IPS-15b (cell line): ENCODE measurements at regions not wholly inside any gene's neighbourhood (a gene's known extent, or its start where the extent isn't known, plus 50 kb on each side); places are given as distances from the start of the nearest gene placed in this dataset.
"Not testable (repeated sequence)": the region's sequence is repeated elsewhere in the genome, so short reads cannot be mapped to it uniquely, and the experiment has no call there.

Experiments
- H3K27me3 ChIP-seq: one replicate; pipeline ENCODE4 v1.6.1; 2013; ENCODE audit warnings: low read length; ENCODE audit not compliant: control insufficient read depth, insufficient read depth
- H3K36me3 ChIP-seq: one replicate; pipeline ENCODE4 v1.6.1; 2013; ENCODE audit warnings: low read length; ENCODE audit not compliant: control insufficient read depth, insufficient read depth
- H3K4me1 ChIP-seq: one replicate; pipeline ENCODE4 v1.6.1; 2013; ENCODE audit warnings: mild to moderate bottlenecking, low read length; ENCODE audit not compliant: control insufficient read depth, insufficient read depth
- H3K4me3 ChIP-seq: one replicate; pipeline ENCODE4 v1.5.1; 2013; ENCODE audit warnings: low read depth, low read length
- H3K9ac ChIP-seq: one replicate; pipeline ENCODE4 v1.6.1; 2013; ENCODE audit warnings: low read depth, mild to moderate bottlenecking, low read length
- H3K9me3 ChIP-seq: one replicate; pipeline ENCODE4 v1.6.1; 2013; ENCODE audit warnings: mild to moderate bottlenecking, low read length; ENCODE audit not compliant: control insufficient read depth, insufficient read depth

DNA sequence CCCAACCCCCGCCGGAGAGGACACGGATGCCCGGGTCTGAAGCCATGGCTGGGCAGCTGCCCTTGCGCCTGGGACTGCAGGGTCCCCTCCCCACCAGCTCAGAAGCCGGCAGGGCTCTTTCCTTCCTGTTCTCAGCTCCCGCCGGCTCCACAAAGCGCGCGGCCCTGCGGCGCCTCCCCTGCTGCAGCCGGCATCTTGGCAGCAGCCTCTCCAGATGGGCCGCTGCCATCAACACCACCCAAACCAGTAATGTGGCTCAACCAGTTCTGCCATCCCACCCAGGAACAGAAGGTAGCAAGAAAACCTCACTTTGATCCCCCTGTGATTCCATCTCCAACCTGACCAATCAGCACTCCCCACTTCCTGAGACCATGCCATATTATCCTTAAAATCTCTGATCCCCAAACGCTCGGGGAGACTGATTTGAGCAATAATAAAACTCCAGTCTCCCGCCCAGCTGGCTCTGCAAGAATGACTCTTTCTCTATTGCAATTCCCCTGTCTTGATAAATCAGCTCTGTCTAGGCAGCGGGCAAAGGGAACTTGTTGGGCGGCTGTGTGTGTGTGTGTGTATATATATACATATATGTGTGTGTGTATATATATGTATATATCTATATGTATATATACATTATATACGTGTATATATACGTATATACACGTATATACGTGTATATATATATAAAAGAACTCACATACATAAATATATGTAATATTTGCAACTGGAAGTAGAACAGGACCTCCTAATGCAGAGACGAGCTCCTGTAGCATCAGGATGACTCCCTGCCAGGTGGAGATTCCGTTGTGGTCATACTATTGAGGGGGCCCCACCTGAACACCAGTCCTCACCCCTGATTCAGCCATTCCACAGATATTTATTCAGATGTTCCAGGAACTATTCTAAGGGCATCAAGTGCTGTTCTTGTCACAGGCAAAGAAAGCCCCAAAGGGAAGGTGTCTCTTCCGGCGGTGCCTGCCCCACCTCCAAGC is 1674.9 kb downstream of the SPATA31A7 start:
- Histone ChIP-seq H3K27me3 (peaks cover 91% of the 10 kb centered on the region), H3K4me3 (peak overlapping the region; percentile 37)
- not testable (repeated sequence) for H3K36me3 ChIP-seq, H3K9me3 ChIP-seq, H3K4me1 ChIP-seq, H3K9ac ChIP-seq

DNA sequence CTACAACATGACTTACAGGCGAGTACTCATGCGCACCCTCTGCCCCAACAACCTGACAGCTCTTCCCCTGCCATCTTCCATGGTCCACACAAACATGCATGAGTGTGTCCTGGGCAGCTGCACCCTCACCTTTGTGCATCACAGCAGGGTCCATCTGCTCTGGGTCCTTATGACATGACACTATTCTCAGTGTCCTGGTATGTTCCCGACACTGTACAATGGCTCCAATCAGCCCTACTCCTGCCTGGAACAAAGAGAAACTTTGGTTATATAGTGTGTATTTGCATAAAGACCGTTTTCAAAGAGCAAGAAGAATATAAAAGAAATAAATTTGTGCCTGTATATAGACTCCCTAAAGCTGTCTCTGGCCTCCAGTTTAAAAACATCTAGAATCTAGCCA is 1679.2 kb downstream of the SPATA31A7 start:
- not testable (repeated sequence) for H3K4me3 ChIP-seq, H3K9ac ChIP-seq, H3K36me3 ChIP-seq, H3K4me1 ChIP-seq, H3K9me3 ChIP-seq
- H3K27me3 ChIP-seq = peaks cover 88% of the 10 kb centered on the region

DNA sequence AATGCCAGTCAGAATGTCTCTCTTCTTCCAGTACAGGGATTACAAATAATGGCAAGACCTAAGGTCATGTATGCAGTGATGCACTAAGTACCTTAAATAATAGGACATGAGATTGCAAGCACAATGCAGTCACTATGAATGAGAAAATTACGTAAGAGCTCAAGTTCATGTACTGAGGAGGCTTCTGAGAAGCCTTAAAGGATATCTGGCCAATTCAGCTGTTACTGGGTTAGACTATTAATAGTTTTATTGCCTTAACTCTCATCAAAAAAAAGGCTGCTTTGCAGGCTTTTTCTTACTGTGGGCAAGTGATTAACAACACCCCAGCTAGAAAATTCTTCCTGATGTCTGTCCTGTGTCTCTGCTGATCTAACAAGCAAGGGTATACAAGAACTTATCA is 1681.9 kb downstream of the SPATA31A7 start:
- H3K27me3 ChIP-seq = peaks cover 86% of the 10 kb centered on the region
- H3K9me3 ChIP-seq = not testable (repeated sequence)

DNA sequence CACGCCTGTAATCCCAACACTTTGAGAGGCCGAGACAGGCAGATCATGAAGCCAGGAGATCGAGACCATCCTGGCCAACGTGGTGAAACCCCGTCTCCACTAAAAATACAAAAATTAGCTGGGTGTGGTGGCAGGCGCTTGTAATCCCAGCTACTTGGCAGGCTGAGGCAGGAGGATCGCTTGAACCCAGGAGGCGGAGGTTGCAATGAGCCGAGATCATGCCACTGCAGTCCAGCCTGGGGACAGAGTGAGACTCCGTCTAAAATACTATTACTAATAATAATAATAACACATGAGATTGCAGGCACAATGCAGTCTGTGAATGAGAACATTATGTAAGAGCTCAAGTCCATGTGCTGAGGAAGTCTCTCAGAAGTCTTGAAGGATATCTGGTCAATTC is 1684.4 kb downstream of the SPATA31A7 start:
- not testable (repeated sequence) for H3K9ac ChIP-seq, H3K36me3 ChIP-seq, H3K4me1 ChIP-seq, H3K4me3 ChIP-seq, H3K9me3 ChIP-seq
- H3K27me3 ChIP-seq = peaks cover 79% of the 10 kb centered on the region

More for the DNA sequence above, 1681.9 kb downstream of the SPATA31A7 start:
- not testable (repeated sequence) for H3K9ac ChIP-seq, H3K4me3 ChIP-seq, H3K36me3 ChIP-seq, H3K4me1 ChIP-seq

DNA sequence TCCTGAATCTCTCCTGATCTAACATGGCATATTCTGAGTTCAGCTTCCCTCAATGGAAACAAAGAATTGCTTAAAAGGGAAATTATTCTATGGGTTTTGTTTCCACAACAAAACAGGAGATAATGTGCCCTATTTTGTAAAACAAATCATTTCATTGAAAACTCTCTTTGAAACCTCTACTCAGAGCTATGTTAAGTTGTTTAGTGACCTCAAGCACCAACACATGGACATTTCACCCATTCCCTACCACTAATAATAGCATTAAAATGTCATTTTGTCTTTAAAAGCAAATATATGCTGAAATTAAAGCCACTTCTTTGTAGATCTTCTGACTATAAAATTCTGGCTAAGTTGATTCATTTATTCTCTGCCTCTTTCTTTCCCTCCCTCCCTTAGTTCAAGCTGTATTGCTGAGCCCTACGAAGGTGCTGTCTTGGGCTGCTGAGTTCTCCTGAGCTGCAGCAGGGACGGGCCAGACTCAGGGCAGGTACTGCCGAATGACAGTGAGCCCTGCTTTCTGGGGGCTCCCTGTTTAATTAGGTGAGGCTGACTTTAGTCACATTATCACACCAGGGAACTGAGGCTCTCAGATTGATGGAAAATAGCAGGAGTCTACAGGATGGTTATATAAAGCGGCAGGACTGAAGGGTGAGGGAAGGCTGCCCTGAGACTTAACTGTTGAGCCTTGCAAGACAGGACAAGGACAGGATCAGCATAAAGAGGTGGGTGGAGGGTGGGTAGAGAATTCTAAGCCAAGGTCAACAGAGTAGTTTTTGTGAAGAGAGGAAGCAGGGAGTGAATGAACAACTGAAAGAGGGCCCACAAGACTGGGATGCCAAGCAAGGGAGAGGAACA is 1685.1 kb downstream of the SPATA31A7 start:
- not testable (repeated sequence) for H3K36me3 ChIP-seq, H3K9ac ChIP-seq, H3K4me3 ChIP-seq, H3K4me1 ChIP-seq, H3K9me3 ChIP-seq
- H3K27me3 ChIP-seq = peaks cover 78% of the 10 kb centered on the region

DNA sequence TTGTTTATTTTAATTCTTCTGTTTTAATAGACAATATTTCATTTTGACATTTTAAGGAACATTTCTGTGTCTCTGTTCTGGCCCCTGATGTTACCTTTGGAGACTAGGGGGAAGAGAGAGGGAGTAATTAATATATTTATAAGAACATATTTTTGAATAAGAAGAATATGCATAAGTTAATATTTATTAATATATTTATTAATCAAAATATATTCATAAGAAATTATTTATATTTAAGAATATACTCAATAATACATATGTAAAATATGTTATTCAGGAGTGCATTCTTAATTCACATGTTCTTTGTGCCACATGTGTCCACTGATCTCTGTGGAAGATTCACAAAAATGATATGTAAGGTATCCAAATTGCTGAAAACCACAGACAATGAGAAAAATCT is 1687.7 kb downstream of the SPATA31A7 start:
- H3K9me3 ChIP-seq, H3K4me3 ChIP-seq, H3K4me1 ChIP-seq, H3K36me3 ChIP-seq, H3K9ac ChIP-seq: not testable (repeated sequence)
- peaks cover 70% of the 10 kb centered on the region for H3K27me3 ChIP-seq

DNA sequence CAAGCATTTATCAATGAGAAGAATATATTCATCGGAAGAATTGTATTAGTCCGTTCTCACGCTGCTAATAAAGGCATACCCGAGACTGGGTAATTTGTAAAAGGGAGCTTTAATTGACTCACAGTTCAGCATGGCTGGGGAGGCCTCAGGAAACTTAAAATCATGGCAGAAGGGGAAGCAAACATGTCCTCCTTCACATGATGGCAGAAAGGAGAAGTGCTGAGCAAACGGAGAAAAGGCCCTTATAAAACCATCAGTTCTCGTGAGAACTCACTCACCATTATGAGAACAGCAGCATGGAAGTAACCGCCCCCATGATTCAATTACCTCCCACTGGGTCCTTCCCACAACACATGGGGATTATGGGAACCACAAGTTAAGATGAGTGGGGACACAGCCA is 1688.2 kb downstream of the SPATA31A7 start:
- H3K9ac ChIP-seq, H3K9me3 ChIP-seq, H3K4me1 ChIP-seq, H3K36me3 ChIP-seq, H3K4me3 ChIP-seq: not testable (repeated sequence)
- H3K27me3 ChIP-seq = peaks cover 70% of the 10 kb centered on the region

DNA sequence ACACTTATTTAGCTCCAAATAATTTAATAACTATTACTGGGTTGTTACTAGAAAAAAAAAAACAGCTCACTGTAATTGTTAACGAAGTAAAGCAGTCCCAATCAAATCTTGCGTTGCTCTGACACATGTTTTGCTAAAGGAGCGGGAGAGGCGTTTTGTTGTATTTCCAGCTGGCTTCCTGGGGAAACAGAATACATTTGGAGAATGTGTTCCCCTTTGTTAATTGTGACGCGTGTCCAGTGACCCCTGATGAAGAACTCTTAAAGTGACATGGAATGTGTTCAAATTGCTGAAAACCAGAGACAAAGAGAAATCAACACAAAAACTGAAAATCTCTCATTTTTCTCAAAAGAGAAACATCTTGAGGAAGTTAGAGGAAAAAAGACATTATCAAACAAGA is 1690.6 kb downstream of the SPATA31A7 start:
- not testable (repeated sequence) for H3K36me3 ChIP-seq, H3K4me3 ChIP-seq, H3K4me1 ChIP-seq, H3K9me3 ChIP-seq, H3K9ac ChIP-seq
- H3K27me3 ChIP-seq = peaks cover 51% of the 10 kb centered on the region

DNA sequence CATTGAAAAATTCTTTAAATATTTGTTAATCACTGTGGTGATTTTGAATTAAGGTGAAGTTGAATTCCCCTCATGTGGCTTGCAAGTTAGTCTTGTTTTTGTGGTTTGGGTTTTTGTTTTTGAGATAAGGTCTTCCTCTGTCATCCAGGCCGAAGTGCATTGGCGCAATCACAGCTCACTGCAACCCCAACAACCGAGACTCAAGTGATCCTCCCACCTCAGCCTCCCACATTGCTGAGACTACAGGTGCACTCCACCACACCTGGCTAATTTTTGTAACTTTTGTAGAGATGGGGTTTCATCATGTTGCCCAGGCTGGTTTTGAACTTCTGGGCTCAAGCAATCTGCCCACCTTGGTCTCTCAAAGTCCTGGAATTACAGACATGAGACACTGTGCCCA is 1691.1 kb downstream of the SPATA31A7 start:
- not testable (repeated sequence) for H3K9ac ChIP-seq, H3K36me3 ChIP-seq, H3K4me3 ChIP-seq, H3K4me1 ChIP-seq, H3K9me3 ChIP-seq
- H3K27me3 ChIP-seq = peaks cover 47% of the 10 kb centered on the region

DNA sequence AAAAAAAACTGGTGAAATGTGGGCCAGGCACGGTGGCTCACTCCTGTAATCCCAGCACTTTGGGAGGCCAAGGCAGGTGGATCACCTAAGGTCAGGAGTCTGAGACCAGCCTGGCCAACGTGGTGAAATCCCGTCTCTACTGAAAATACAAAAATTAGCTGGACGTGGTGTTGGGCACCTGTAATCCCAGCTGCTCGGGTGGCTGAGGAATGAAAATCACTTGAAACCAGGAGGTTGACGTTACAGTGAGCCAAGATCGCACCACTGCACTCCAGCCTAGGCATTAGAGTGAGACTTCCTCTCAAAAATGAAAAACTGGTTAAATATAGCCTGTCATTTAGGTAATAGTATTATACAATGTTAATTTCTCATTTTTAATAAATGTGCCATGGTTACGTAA is 1692.0 kb downstream of the SPATA31A7 start:
- H3K4me3 ChIP-seq, H3K9me3 ChIP-seq, H3K4me1 ChIP-seq, H3K9ac ChIP-seq, H3K36me3 ChIP-seq: not testable (repeated sequence)
- peaks cover 38% of the 10 kb centered on the region for H3K27me3 ChIP-seq

DNA sequence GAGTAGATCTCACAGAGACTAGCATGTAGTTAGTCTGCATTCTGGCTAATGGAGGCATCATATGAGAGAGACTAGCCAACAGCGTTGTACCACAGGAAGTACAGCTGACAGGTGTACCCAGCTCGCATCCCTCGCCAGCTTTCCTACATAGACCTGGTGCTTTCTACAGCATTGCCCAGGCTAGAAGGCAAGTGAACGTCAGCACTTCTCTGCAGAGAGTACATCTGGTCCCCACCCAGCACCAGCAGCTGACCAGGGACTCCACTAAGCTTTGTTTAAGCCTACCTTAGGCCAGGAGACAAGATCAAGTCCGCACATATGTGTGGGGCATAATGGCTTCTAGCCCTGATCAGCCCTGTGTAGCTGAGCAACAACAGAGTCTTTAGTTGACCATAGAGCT is 1692.9 kb downstream of the SPATA31A7 start:
- not testable (repeated sequence) for H3K9me3 ChIP-seq, H3K9ac ChIP-seq, H3K4me1 ChIP-seq, H3K36me3 ChIP-seq, H3K4me3 ChIP-seq
- H3K27me3 ChIP-seq = peaks cover 35% of the 10 kb centered on the region

DNA sequence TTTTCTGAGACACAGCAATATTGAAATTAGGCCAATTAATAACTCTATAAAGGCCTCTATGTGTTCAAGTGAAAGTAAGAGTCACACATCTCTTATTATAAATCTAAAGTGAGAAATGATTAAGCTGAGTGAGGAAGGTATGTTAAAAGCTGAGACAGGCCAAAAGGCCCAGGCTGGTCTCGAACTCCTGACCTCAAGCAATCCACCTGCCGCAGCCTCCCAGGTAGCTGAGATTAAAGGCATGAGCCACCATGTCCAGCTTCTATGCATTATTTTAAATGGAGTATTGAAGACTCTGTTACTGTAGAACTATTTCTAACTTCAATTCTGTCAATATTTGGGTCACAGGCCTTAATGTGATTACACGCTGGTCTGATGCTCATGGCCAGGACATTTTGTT is 1706.9 kb downstream of the SPATA31A7 start:
- H3K4me3 ChIP-seq, H3K36me3 ChIP-seq, H3K9me3 ChIP-seq, H3K27me3 ChIP-seq, H3K4me1 ChIP-seq, H3K9ac ChIP-seq: not testable (repeated sequence)
